Activated naive CD8-positive, alpha-beta T cell treated with anti-CD3 and anti-CD28 coated beads, Interleukin-2, amount 50 U/mL, for 24 hours (primary cell): ENCODE measurements at regions not wholly inside any gene's neighbourhood (a gene's known extent, or its start where the extent isn't known, plus 50 kb on each side); places are given as distances from the start of the nearest gene placed in this dataset.
A peak's percentile ranks its signal among the peaks of the same experiment; 100 is the strongest.

Experiments used
- ATAC-seq: fragments of 150-1000 bp; cut with Tn5 transposase; one replicate; pipeline ENCODE4 v1.10.0; 2021
- DNase-seq: peaks from one replicate; pipeline ENCODE4 v3.0.0; 2021
- H3K27ac Mint-ChIP-seq: one replicate; pipeline ENCODE4 v1.8.0; 2021; ENCODE audit warnings: mild to moderate bottlenecking, mixed read lengths
- H3K27me3 Mint-ChIP-seq: one replicate; pipeline ENCODE4 v1.8.0; 2021; ENCODE audit warnings: mixed read lengths
- H3K36me3 Mint-ChIP-seq: one replicate; pipeline ENCODE4 v1.8.0; 2021; ENCODE audit warnings: low read depth, mixed read lengths
- H3K4me1 Mint-ChIP-seq: one replicate; pipeline ENCODE4 v1.8.0; 2021; ENCODE audit warnings: mixed read lengths
- H3K4me3 Mint-ChIP-seq: one replicate; pipeline ENCODE4 v1.8.0; 2021; ENCODE audit warnings: mild to moderate bottlenecking, moderate library complexity, mixed read lengths
- H3K9me3 Mint-ChIP-seq: one replicate; pipeline ENCODE4 v1.8.0; 2021; ENCODE audit warnings: mixed read lengths

GRCh38 chr9:135271425-135271824 is 184.0 kb downstream of the OLFM1 start:
- Mint-ChIP-seq H3K4me1 (no peaks in the 10 kb centered on the region), H3K36me3 (no peaks in the 10 kb centered on the region), H3K27ac (no peak overlapping the region), H3K4me3 (no peak overlapping the region), H3K27me3 (peaks cover 6% of the 10 kb centered on the region), H3K9me3 (no peaks in the 10 kb centered on the region)
- DNase-seq (no peak), ATAC-seq (no peak)

GRCh38 chr9:135272608-135273007 is 185.1 kb downstream of the OLFM1 start:
- Mint-ChIP-seq H3K36me3 (no peaks in the 10 kb centered on the region), H3K9me3 (no peaks in the 10 kb centered on the region), H3K4me1 (no peaks in the 10 kb centered on the region), H3K4me3 (no peak overlapping the region), H3K27me3 (peaks cover 6% of the 10 kb centered on the region), H3K27ac (no peak overlapping the region)
- no peak for ATAC-seq
- no peak for DNase-seq

GRCh38 chr9:135273008-135273407 is 185.5 kb downstream of the OLFM1 start:
- no peak for DNase-seq
- Mint-ChIP-seq H3K4me3 (no peak overlapping the region), H3K4me1 (no peaks in the 10 kb centered on the region), H3K27me3 (peaks cover 4% of the 10 kb centered on the region), H3K9me3 (no peaks in the 10 kb centered on the region), H3K36me3 (no peaks in the 10 kb centered on the region), H3K27ac (no peak overlapping the region)
- ATAC-seq = no peak

GRCh38 chr9:135275163-135275562 is 187.7 kb downstream of the OLFM1 start:
- Mint-ChIP-seq H3K27me3 (peaks cover 4% of the 10 kb centered on the region), H3K4me1 (no peaks in the 10 kb centered on the region), H3K36me3 (no peaks in the 10 kb centered on the region), H3K27ac (no peak overlapping the region), H3K4me3 (no peak overlapping the region), H3K9me3 (no peaks in the 10 kb centered on the region)
- ATAC-seq (no peak), DNase-seq (no peak)

GRCh38 chr9:135275571-135276289 is 188.3 kb downstream of the OLFM1 start:
- H3K27me3 Mint-ChIP-seq = peaks cover 4% of the 10 kb centered on the region

GRCh38 chr9:135277219-135278201 is 190.0 kb downstream of the OLFM1 start:
- Mint-ChIP-seq H3K4me1 (no peaks in the 10 kb centered on the region), H3K9me3 (no peaks in the 10 kb centered on the region), H3K36me3 (no peaks in the 10 kb centered on the region), H3K4me3 (no peak overlapping the region), H3K27me3 (peaks cover 3% of the 10 kb centered on the region), H3K27ac (no peak overlapping the region)
- no peak for DNase-seq
- no peak for ATAC-seq

More at GRCh38 chr9:135275571-135276289, 188.3 kb downstream of the OLFM1 start:
- ATAC-seq (no peak), DNase-seq (no peak)
- Mint-ChIP-seq H3K9me3 (no peaks in the 10 kb centered on the region), H3K36me3 (no peaks in the 10 kb centered on the region), H3K4me3 (no peak overlapping the region), H3K27ac (no peak overlapping the region), H3K4me1 (no peaks in the 10 kb centered on the region)

GRCh38 chr9:135278586-135278985 is 191.1 kb downstream of the OLFM1 start:
- ATAC-seq = no peak

GRCh38 chr9:135279385-135279784 is 191.9 kb downstream of the OLFM1 start:
- H3K27me3 Mint-ChIP-seq = peaks cover 3% of the 10 kb centered on the region
- no peaks in the 10 kb centered on the region for H3K4me1 Mint-ChIP-seq
- no peak overlapping the region for H3K4me3 Mint-ChIP-seq

More at GRCh38 chr9:135278586-135278985, 191.1 kb downstream of the OLFM1 start:
- Mint-ChIP-seq H3K27me3 (peaks cover 3% of the 10 kb centered on the region), H3K9me3 (no peaks in the 10 kb centered on the region), H3K4me3 (no peak overlapping the region), H3K27ac (no peak overlapping the region), H3K36me3 (no peaks in the 10 kb centered on the region), H3K4me1 (no peaks in the 10 kb centered on the region)
- DNase-seq = no peak

GRCh38 chr9:135279834-135280393 is 192.4 kb downstream of the OLFM1 start:
- Mint-ChIP-seq H3K4me3 (no peak overlapping the region), H3K36me3 (no peaks in the 10 kb centered on the region), H3K4me1 (no peaks in the 10 kb centered on the region)

More at GRCh38 chr9:135279385-135279784, 191.9 kb downstream of the OLFM1 start:
- ATAC-seq (no peak), DNase-seq (no peak)
- Mint-ChIP-seq H3K9me3 (no peaks in the 10 kb centered on the region), H3K27ac (no peak overlapping the region), H3K36me3 (no peaks in the 10 kb centered on the region)

GRCh38 chr9:135280666-135281065 is 193.2 kb downstream of the OLFM1 start:
- H3K27ac Mint-ChIP-seq = no peak overlapping the region
- no peak overlapping the region for H3K4me3 Mint-ChIP-seq
- no peaks in the 10 kb centered on the region for H3K4me1 Mint-ChIP-seq
- H3K36me3 Mint-ChIP-seq = no peaks in the 10 kb centered on the region
- DNase-seq = no peak
- H3K9me3 Mint-ChIP-seq = no peaks in the 10 kb centered on the region
- ATAC-seq = no peak
- H3K27me3 Mint-ChIP-seq = peaks cover 3% of the 10 kb centered on the region

More at GRCh38 chr9:135279834-135280393, 192.4 kb downstream of the OLFM1 start:
- Mint-ChIP-seq H3K9me3 (no peaks in the 10 kb centered on the region), H3K27me3 (peaks cover 3% of the 10 kb centered on the region), H3K27ac (no peak overlapping the region)
- no peak for DNase-seq
- no peak for ATAC-seq

GRCh38 chr9:135281151-135281550 is 193.7 kb downstream of the OLFM1 start:
- H3K9me3 Mint-ChIP-seq = no peaks in the 10 kb centered on the region
- H3K4me1 Mint-ChIP-seq = no peaks in the 10 kb centered on the region
- H3K4me3 Mint-ChIP-seq = no peak overlapping the region
- no peak for ATAC-seq
- H3K27me3 Mint-ChIP-seq = peaks cover 3% of the 10 kb centered on the region
- H3K27ac Mint-ChIP-seq = no peak overlapping the region
- no peaks in the 10 kb centered on the region for H3K36me3 Mint-ChIP-seq
- no peak for DNase-seq

GRCh38 chr9:135281791-135282737 is 194.6 kb downstream of the OLFM1 start:
- H3K36me3 Mint-ChIP-seq = no peaks in the 10 kb centered on the region
- peak; percentile 16 for ATAC-seq

GRCh38 chr9:135282808-135283207 is 195.3 kb downstream of the OLFM1 start:
- H3K4me1 Mint-ChIP-seq = no peaks in the 10 kb centered on the region
- peaks cover 3% of the 10 kb centered on the region for H3K9me3 Mint-ChIP-seq
- no peak overlapping the region for H3K27ac Mint-ChIP-seq
- H3K4me3 Mint-ChIP-seq = no peak overlapping the region
- peaks cover 2% of the 10 kb centered on the region for H3K27me3 Mint-ChIP-seq
- ATAC-seq = no peak
- H3K36me3 Mint-ChIP-seq = no peaks in the 10 kb centered on the region
- no peak for DNase-seq

More at GRCh38 chr9:135281791-135282737, 194.6 kb downstream of the OLFM1 start:
- Mint-ChIP-seq H3K4me3 (no peak overlapping the region), H3K27me3 (no peaks in the 10 kb centered on the region), H3K4me1 (no peaks in the 10 kb centered on the region), H3K9me3 (no peaks in the 10 kb centered on the region), H3K27ac (no peak overlapping the region)
- DNase-seq = peak; percentile 11

GRCh38 chr9:135283671-135284070 is 195.9 kb upstream of the PPP1R26 start:
- Mint-ChIP-seq H3K27ac (no peak overlapping the region), H3K4me3 (no peak overlapping the region)
- DNase-seq = no peak

More at GRCh38 chr9:135283671-135284070, 195.9 kb upstream of the PPP1R26 start:
- H3K36me3 Mint-ChIP-seq = no peaks in the 10 kb centered on the region
- H3K9me3 Mint-ChIP-seq = peaks cover 3% of the 10 kb centered on the region
- H3K4me1 Mint-ChIP-seq = no peaks in the 10 kb centered on the region
- peaks cover 2% of the 10 kb centered on the region for H3K27me3 Mint-ChIP-seq
- ATAC-seq = peak; percentile 21
